Transverse colon (tissue), 4 donors: ENCODE measurements at regions not wholly inside any gene's neighbourhood (a gene's known extent, or its start where the extent isn't known, plus 50 kb on each side); places are given as distances from the start of the nearest gene placed in this dataset.

Source experiments
- DNase-seq: peaks from one replicate; pipeline ENCODE4 v3.0.0-alpha.2; 2019
- H3K27ac ChIP-seq, 4 donors: fragments of 200-600 bp; sonication (generic); 2 replicates each; pipeline ENCODE4 v1.5.1; 2016 to 2018; ENCODE audit warnings: inconsistent platforms in 4 of 4
- H3K27me3 ChIP-seq: fragments of 200-600 bp; sonication (generic); 2 replicates; pipeline ENCODE4 v1.5.1; 2017; ENCODE audit warnings: inconsistent platforms
- H3K36me3 ChIP-seq, 4 donors: fragments of 200-600 bp; sonication (generic); 2 replicates each; pipeline ENCODE4 v1.5.1; 2017 to 2019; ENCODE audit warnings: inconsistent platforms in 4 of 4
- H3K4me1 ChIP-seq, 4 donors: fragments of 200-600 bp; sonication (generic); 2 replicates each; pipeline ENCODE4 v1.5.1; 2017 to 2020; ENCODE audit warnings: inconsistent platforms in 4 of 4
- H3K4me3 ChIP-seq, 4 donors: fragments of 200-600 bp; sonication (generic); 1 replicate in 1 of 4; 2 replicates in 3 of 4; pipeline versions ENCODE4 v1.5.1 to v1.6.1; 2017 to 2019; ENCODE audit warnings: inconsistent platforms in 4 of 4
- H3K9me3 ChIP-seq, 2 donors: fragments of 200-600 bp; sonication (generic); 2 replicates each; pipeline ENCODE4 v1.5.1; 2017 to 2019; ENCODE audit warnings: inconsistent platforms in 2 of 2
- CTCF ChIP-seq, 5 experiments: fragments of 200-600 bp in 3 of 5; fragments of 450-650 bp in 2 of 5; sonication (generic) in 3 of 5; IDR thresholded peaks; 1 replicate in 2 of 5; 2 replicates in 3 of 5; pipeline ENCODE4 v1.5.1; 2016 to 2017; ENCODE audit warnings: antibody characterized with exemption in 5 of 5, inconsistent platforms in 3 of 5, mild to moderate bottlenecking in 2 of 5, moderate library complexity in 1 of 5
- EP300 ChIP-seq: sonication (generic); formaldehyde crosslinking; IDR thresholded peaks from one replicate; pipeline ENCODE4 v1.6.1; 2017; ENCODE audit warnings: antibody characterized with exemption, low read depth
- POLR2A ChIP-seq: fragments of 450-650 bp; IDR thresholded peaks from one replicate; pipeline ENCODE4 v1.6.1; 2016; ENCODE audit warnings: antibody characterized with exemption, mild to moderate bottlenecking, moderate library complexity
- POLR2AphosphoS5 ChIP-seq, 3 donors: sonication (generic); formaldehyde crosslinking; IDR thresholded peaks; one replicate each; pipeline ENCODE4 v1.6.1; 2016; ENCODE audit warnings: antibody characterized with exemption in 3 of 3
- WGBS, 2 donors: methylation state at CpG; one replicate each; pipeline ENCODE4 v1.1.5; 2018; ENCODE audit warnings: low coverage in 1 of 2; 5-methylcytosine and 5-hydroxymethylcytosine counted together
- in situ Hi-C, 4 donors: fragments of 200-750 bp; cut with MboI; loops; one replicate each; pipeline versions ENCODE4 v1.15.0 to v1.15.1; 2017; ENCODE audit warnings: low sequenced_read_pairs in 3 of 4, low pct_ligation_motif_present in 1 of 4, low pct_unique_long_range_greater_than_20kb in 1 of 4
- intact Hi-C: fragments of 100-400 bp; cut with DNase I; formaldehyde crosslinking; loops from one replicate; pipeline ENCODE4 v1.15.1; 2023; ENCODE audit warnings: low total_unique reads

GRCh38 chr13:22749626-22750025 is 431.2 kb upstream of the SGCG start:
- H3K27ac ChIP-seq = no peak overlapping the region
- no peak for DNase-seq
- H3K4me3 ChIP-seq = no peak overlapping the region
- no peaks in the 10 kb centered on the region for H3K27me3 ChIP-seq
- H3K4me1 ChIP-seq = no peaks in the 10 kb centered on the region
- intact Hi-C loops = no loop called here
- TF ChIP-seq POLR2A = no peak
- TF ChIP-seq EP300 = no peak
- in situ Hi-C loops = loop anchor here in 1 of 4 donors (25.0 kb wide), 1 partner anchor 1112 kb away; no protein-coding TSS in a partner anchor
- H3K36me3 ChIP-seq = no peaks in the 10 kb centered on the region
- no peaks in the 10 kb centered on the region for H3K9me3 ChIP-seq
- 75% methylated on average over 1 of the region's 1 CpG for WGBS, 2 donors

GRCh38 chr13:22757530-22758120 is 423.2 kb upstream of the SGCG start:
- intact Hi-C loops (loop anchor here (5.0 kb wide), 1 partner anchor 920 kb away; no protein-coding TSS in a partner anchor), in situ Hi-C loops (loop anchor here in 1 of 4 donors (25.0 kb wide), 1 partner anchor 1120 kb away; no protein-coding TSS in a partner anchor)
- Histone ChIP-seq H3K27me3 (no peaks in the 10 kb centered on the region), H3K36me3 (no peaks in the 10 kb centered on the region), H3K4me3 (no peak overlapping the region), H3K4me1 (no peaks in the 10 kb centered on the region), H3K27ac (no peak overlapping the region), H3K9me3 (no peaks in the 10 kb centered on the region)
- DNase-seq = no peak
- TF ChIP-seq CTCF (IDR thresholded peaks at IDR 0.05) (peak in 2 of 5 experiments; percentile 17 to 30), POLR2AphosphoS5 (IDR thresholded peaks at IDR 0.05) (no peak), EP300 (no peak)
- WGBS, 2 donors = 39 to 43% methylated on average over 3 of the region's 3 CpGs

- intact Hi-C loops = loop anchor here (5.0 kb wide), 1 partner anchor 921 kb away; no protein-coding TSS in a partner anchor
- H3K27me3 ChIP-seq = no peaks in the 10 kb centered on the region
- TF ChIP-seq POLR2A = no peak
- TF ChIP-seq EP300 = no peak
- no peak for TF ChIP-seq CTCF (IDR thresholded peaks at IDR 0.05)
- TF ChIP-seq POLR2AphosphoS5 (IDR thresholded peaks at IDR 0.05) = no peak
- 56 to 79% methylated on average over 1 to 4 of the region's 4 CpGs for WGBS, 2 donors
- in situ Hi-C loops = loop anchor here in 1 of 4 donors (25.0 kb wide), 1 partner anchor 1121 kb away; no protein-coding TSS in a partner anchor
- no peaks in the 10 kb centered on the region for H3K36me3 ChIP-seq
- no peaks in the 10 kb centered on the region for H3K4me1 ChIP-seq
- no peaks in the 10 kb centered on the region for H3K9me3 ChIP-seq
- H3K27ac ChIP-seq = no peak overlapping the region
- no peak overlapping the region for H3K4me3 ChIP-seq
- no peak for DNase-seq
Measured at GRCh38 chr13:22758245-22758644, 422.5 kb upstream of the SGCG start.

- no peak for DNase-seq
- TF ChIP-seq POLR2A = no peak
- TF ChIP-seq CTCF (IDR thresholded peaks at IDR 0.05) = no peak
- TF ChIP-seq POLR2AphosphoS5 (IDR thresholded peaks at IDR 0.05) = no peak
- no peak for TF ChIP-seq EP300
- WGBS, 2 donors = 83 to 85% methylated on average over 5 of the region's 5 CpGs
- Histone ChIP-seq H3K4me1 (no peaks in the 10 kb centered on the region), H3K27ac (no peak overlapping the region), H3K4me3 (no peak overlapping the region), H3K27me3 (no peaks in the 10 kb centered on the region), H3K9me3 (no peaks in the 10 kb centered on the region), H3K36me3 (no peaks in the 10 kb centered on the region)
- intact Hi-C loops (no loop called here), in situ Hi-C loops (loop anchor here in 1 of 4 donors (25.0 kb wide), 1 partner anchor 1124 kb away; no protein-coding TSS in a partner anchor)
Measured at GRCh38 chr13:22761709-22762108, 419.1 kb upstream of the SGCG start.

GRCh38 chr13:22765547-22765946 is 415.2 kb upstream of the SGCG start:
- intact Hi-C loops = no loop called here
- Histone ChIP-seq H3K4me1 (no peaks in the 10 kb centered on the region), H3K9me3 (no peaks in the 10 kb centered on the region), H3K27ac (no peak overlapping the region), H3K36me3 (no peaks in the 10 kb centered on the region), H3K4me3 (no peak overlapping the region), H3K27me3 (no peaks in the 10 kb centered on the region)
- 55 to 88% methylated on average over 3 of the region's 3 CpGs for WGBS, 2 donors
- no peak for DNase-seq
- in situ Hi-C loops = loop anchor here in 1 of 4 donors (25.0 kb wide), 1 partner anchor 1128 kb away; no protein-coding TSS in a partner anchor
- TF ChIP-seq EP300 = no peak
- no peak for TF ChIP-seq CTCF (IDR thresholded peaks at IDR 0.05)
- no peak for TF ChIP-seq POLR2A
- no peak for TF ChIP-seq POLR2AphosphoS5 (IDR thresholded peaks at IDR 0.05)
